HepG2 (cell line): ENCODE measurements at regions not wholly inside any gene's neighbourhood (a gene's known extent, or its start where the extent isn't known, plus 50 kb on each side); places are given as distances from the start of the nearest gene placed in this dataset.

ENCODE experiments used
- BCL6 ChIP-seq: IDR thresholded peaks from 2 replicates; pipeline ENCODE4 v1.6.1; 2016; ENCODE audit warnings: missing genetic modification reagents, missing compliant biosample characterization
- CREM ChIP-seq, 2 experiments: sonication (generic) in 1 of 2; formaldehyde crosslinking in 1 of 2; IDR thresholded peaks; 2 replicates each; pipeline versions ENCODE4 v1.4.0 to v1.6.1; 2016 to 2020; ENCODE audit warnings: antibody characterized with exemption in 1 of 2, mild to moderate bottlenecking in 1 of 2, missing genetic modification reagents in 1 of 2
- DPF2 ChIP-seq: sonication (generic); formaldehyde crosslinking; IDR thresholded peaks from 2 replicates; pipeline ENCODE4 v1.4.0; 2020; ENCODE audit warnings: mild to moderate bottlenecking, low read depth, missing genetic modification reagents, borderline replicate concordance
- IRF9 ChIP-seq: sonication (generic); formaldehyde crosslinking; IDR thresholded peaks from 2 replicates; pipeline ENCODE4 v1.8.0; 2022; ENCODE audit warnings: missing genetic modification reagents, mild to moderate bottlenecking, borderline replicate concordance
- PHF5A ChIP-seq: IDR thresholded peaks from one replicate; pipeline ENCODE4 v1.6.1; 2018; ENCODE audit warnings: low read depth, missing genetic modification reagents; ENCODE audit not compliant: unreplicated experiment
- ZKSCAN5 ChIP-seq: sonication (generic); formaldehyde crosslinking; IDR thresholded peaks from 2 replicates; pipeline ENCODE4 v1.5.1; 2020; ENCODE audit warnings: mild to moderate bottlenecking, missing genetic modification reagents
- ZMAT5 ChIP-seq: sonication (generic); formaldehyde crosslinking; IDR thresholded peaks from 2 replicates; pipeline ENCODE4 v1.5.0; 2020; ENCODE audit warnings: mild to moderate bottlenecking, low read depth, missing genetic modification reagents, borderline replicate concordance
- ZNF281 ChIP-seq: sonication (generic); formaldehyde crosslinking; IDR thresholded peaks from 2 replicates; pipeline ENCODE4 v1.4.0; 2020; ENCODE audit warnings: missing genetic modification reagents, borderline replicate concordance
- ZNF496 ChIP-seq: sonication (generic); formaldehyde crosslinking; IDR thresholded peaks from 2 replicates; pipeline ENCODE4 v1.8.1; 2023; ENCODE audit warnings: mild to moderate bottlenecking, moderate library complexity, missing genetic modification reagents; ENCODE audit not compliant: insufficient replicate concordance
- ZNF543 ChIP-seq: sonication (generic); formaldehyde crosslinking; IDR thresholded peaks from 2 replicates; pipeline ENCODE4 v1.4.0; 2020; ENCODE audit warnings: mild to moderate bottlenecking, missing genetic modification reagents
- TF ChIP-seq, protein P1 (sequence below): IDR thresholded peaks from 2 replicates; pipeline ENCODE4 v1.6.1; 2016; ENCODE audit warnings: missing genetic modification reagents, missing compliant biosample characterization
- TF ChIP-seq, protein P2 (sequence below): sonication (generic); formaldehyde crosslinking; IDR thresholded peaks from 2 replicates; pipeline ENCODE4 v1.5.0; 2020; ENCODE audit warnings: mild to moderate bottlenecking, missing genetic modification reagents, borderline replicate concordance
- TF ChIP-seq, protein P3 (sequence below): sonication (generic); formaldehyde crosslinking; IDR thresholded peaks from 2 replicates; pipeline ENCODE4 v1.8.1; 2022; ENCODE audit warnings: low read depth, mild to moderate bottlenecking, missing genetic modification reagents

DNA sequence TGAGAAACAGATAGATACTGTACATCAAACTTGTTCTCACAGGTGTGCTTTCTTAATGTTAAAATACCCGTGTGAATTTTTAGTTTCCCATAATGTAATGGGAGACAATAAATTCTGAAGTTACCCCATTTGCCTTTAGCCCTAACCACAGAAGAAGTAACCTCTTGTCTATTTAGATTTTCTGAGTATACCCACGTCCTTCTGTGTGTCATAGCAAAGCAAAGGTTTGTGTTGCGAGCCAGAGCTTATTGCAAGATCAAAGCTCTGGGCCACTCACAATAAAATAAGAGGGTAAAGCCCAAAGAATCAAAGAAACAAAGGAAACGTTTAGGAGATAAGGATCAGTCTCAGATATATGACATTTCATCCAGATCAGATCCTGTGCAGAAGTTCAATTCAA lies 73.9 kb downstream of the BMP4 start (continued):
- no peak for TF ChIP-seq ZMAT5 (CRISPR knock-in tag)
- TF ChIP-seq ZNF543 (CRISPR knock-in tag): no peak
- TF ChIP-seq, protein P1, sequence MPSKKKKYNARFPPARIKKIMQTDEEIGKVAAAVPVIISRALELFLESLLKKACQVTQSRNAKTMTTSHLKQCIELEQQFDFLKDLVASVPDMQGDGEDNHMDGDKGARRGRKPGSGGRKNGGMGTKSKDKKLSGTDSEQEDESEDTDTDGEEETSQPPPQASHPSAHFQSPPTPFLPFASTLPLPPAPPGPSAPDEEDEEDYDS (CRISPR knock-in tag): 0 out of 2 replicates have a peak, but pooled peaks have one; percentile 15
- TF ChIP-seq DPF2: no peak
- no peak for TF ChIP-seq IRF9 (CRISPR knock-in tag)
- TF ChIP-seq, protein P2, sequence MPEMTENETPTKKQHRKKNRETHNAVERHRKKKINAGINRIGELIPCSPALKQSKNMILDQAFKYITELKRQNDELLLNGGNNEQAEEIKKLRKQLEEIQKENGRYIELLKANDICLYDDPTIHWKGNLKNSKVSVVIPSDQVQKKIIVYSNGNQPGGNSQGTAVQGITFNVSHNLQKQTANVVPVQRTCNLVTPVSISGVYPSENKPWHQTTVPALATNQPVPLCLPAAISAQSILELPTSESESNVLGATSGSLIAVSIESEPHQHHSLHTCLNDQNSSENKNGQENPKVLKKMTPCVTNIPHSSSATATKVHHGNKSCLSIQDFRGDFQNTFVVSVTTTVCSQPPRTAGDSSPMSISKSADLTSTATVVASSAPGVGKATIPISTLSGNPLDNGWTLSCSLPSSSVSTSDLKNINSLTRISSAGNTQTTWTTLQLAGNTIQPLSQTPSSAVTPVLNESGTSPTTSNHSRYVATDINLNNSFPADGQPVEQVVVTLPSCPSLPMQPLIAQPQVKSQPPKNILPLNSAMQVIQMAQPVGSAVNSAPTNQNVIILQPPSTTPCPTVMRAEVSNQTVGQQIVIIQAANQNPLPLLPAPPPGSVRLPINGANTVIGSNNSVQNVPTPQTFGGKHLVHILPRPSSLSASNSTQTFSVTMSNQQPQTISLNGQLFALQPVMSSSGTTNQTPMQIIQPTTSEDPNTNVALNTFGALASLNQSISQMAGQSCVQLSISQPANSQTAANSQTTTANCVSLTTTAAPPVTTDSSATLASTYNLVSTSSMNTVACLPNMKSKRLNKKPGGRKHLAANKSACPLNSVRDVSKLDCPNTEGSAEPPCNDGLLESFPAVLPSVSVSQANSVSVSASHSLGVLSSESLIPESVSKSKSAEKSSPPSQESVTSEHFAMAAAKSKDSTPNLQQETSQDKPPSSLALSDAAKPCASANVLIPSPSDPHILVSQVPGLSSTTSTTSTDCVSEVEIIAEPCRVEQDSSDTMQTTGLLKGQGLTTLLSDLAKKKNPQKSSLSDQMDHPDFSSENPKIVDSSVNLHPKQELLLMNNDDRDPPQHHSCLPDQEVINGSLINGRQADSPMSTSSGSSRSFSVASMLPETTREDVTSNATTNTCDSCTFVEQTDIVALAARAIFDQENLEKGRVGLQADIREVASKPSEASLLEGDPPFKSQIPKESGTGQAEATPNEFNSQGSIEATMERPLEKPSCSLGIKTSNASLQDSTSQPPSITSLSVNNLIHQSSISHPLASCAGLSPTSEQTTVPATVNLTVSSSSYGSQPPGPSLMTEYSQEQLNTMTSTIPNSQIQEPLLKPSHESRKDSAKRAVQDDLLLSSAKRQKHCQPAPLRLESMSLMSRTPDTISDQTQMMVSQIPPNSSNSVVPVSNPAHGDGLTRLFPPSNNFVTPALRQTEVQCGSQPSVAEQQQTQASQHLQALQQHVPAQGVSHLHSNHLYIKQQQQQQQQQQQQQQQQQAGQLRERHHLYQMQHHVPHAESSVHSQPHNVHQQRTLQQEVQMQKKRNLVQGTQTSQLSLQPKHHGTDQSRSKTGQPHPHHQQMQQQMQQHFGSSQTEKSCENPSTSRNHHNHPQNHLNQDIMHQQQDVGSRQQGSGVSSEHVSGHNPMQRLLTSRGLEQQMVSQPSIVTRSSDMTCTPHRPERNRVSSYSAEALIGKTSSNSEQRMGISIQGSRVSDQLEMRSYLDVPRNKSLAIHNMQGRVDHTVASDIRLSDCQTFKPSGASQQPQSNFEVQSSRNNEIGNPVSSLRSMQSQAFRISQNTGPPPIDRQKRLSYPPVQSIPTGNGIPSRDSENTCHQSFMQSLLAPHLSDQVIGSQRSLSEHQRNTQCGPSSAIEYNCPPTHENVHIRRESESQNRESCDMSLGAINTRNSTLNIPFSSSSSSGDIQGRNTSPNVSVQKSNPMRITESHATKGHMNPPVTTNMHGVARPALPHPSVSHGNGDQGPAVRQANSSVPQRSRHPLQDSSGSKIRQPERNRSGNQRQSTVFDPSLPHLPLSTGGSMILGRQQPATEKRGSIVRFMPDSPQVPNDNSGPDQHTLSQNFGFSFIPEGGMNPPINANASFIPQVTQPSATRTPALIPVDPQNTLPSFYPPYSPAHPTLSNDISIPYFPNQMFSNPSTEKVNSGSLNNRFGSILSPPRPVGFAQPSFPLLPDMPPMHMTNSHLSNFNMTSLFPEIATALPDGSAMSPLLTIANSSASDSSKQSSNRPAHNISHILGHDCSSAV (CRISPR knock-in tag): no peak
- no peak for TF ChIP-seq ZNF496
- TF ChIP-seq PHF5A: no peak
- no peak for TF ChIP-seq ZNF281
- TF ChIP-seq, protein P3, sequence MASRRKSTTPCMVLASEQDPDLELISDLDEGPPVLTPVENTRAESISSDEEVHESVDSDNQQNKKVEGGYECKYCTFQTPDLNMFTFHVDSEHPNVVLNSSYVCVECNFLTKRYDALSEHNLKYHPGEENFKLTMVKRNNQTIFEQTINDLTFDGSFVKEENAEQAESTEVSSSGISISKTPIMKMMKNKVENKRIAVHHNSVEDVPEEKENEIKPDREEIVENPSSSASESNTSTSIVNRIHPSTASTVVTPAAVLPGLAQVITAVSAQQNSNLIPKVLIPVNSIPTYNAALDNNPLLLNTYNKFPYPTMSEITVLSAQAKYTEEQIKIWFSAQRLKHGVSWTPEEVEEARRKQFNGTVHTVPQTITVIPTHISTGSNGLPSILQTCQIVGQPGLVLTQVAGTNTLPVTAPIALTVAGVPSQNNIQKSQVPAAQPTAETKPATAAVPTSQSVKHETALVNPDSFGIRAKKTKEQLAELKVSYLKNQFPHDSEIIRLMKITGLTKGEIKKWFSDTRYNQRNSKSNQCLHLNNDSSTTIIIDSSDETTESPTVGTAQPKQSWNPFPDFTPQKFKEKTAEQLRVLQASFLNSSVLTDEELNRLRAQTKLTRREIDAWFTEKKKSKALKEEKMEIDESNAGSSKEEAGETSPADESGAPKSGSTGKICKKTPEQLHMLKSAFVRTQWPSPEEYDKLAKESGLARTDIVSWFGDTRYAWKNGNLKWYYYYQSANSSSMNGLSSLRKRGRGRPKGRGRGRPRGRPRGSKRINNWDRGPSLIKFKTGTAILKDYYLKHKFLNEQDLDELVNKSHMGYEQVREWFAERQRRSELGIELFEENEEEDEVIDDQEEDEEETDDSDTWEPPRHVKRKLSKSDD (CRISPR knock-in tag): no peak
- TF ChIP-seq CREM (IDR thresholded peaks at IDR 0.05): peak; percentile 75
- TF ChIP-seq CREM (CRISPR knock-in tag; IDR thresholded peaks at IDR 0.05): no peak
- no peak for TF ChIP-seq BCL6 (CRISPR knock-in tag)
- no peak for TF ChIP-seq ZKSCAN5 (CRISPR knock-in tag)
